Tibial nerve (tissue), 3 donors: ENCODE measurements at regions not wholly inside any gene's neighbourhood (a gene's known extent, or its start where the extent isn't known, plus 50 kb on each side); places are given as distances from the start of the nearest gene placed in this dataset.

ENCODE experiments used
- POLR2A ChIP-seq, 2 donors: fragments of 450-650 bp; IDR thresholded peaks; one replicate each; pipeline ENCODE4 v1.6.1; 2017; ENCODE audit warnings: antibody characterized with exemption in 2 of 2, mild to moderate bottlenecking in 2 of 2, moderate library complexity in 2 of 2
- TF ChIP-seq, protein P1 (sequence below), 5 experiments: fragments of 200-600 bp in 3 of 5; fragments of 450-650 bp in 2 of 5; sonication (generic) in 3 of 5; IDR thresholded peaks; one replicate each; pipeline ENCODE4 v1.5.1; 2016 to 2019; ENCODE audit warnings: antibody characterized with exemption in 5 of 5, mild to moderate bottlenecking in 3 of 5, moderate library complexity in 2 of 5

DNA sequence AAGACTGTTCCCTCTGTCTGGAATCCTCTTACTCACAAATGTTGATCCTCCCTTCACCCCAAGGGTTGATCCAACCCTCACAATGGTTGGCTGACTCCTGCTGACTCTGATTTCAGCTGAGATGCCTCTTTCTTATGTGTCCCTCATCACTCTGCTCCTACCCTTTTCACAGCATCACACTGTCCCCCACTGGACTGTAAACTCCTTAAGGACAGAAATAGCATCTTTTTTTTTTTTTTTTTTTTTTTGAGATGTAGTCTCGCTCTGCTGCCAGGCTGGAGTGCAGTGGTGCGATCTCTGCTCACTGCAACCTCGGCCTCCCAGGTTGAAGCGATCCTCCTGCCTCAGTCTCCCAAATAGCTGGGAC is 97.9 kb upstream of the SYT6 start:
- no peak for TF ChIP-seq POLR2A (IDR thresholded peaks at IDR 0.05)
- TF ChIP-seq, protein P1, sequence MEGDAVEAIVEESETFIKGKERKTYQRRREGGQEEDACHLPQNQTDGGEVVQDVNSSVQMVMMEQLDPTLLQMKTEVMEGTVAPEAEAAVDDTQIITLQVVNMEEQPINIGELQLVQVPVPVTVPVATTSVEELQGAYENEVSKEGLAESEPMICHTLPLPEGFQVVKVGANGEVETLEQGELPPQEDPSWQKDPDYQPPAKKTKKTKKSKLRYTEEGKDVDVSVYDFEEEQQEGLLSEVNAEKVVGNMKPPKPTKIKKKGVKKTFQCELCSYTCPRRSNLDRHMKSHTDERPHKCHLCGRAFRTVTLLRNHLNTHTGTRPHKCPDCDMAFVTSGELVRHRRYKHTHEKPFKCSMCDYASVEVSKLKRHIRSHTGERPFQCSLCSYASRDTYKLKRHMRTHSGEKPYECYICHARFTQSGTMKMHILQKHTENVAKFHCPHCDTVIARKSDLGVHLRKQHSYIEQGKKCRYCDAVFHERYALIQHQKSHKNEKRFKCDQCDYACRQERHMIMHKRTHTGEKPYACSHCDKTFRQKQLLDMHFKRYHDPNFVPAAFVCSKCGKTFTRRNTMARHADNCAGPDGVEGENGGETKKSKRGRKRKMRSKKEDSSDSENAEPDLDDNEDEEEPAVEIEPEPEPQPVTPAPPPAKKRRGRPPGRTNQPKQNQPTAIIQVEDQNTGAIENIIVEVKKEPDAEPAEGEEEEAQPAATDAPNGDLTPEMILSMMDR (IDR thresholded peaks at IDR 0.05): no peak
